ENCODE measurements at regions not wholly inside any gene's neighbourhood (a gene's known extent, or its start where the extent isn't known, plus 50 kb on each side); places are given as distances from the start of the nearest gene placed in this dataset.

GRCh38 chr6:43962458-43962857 lies 164.8 kb downstream of the MRPL14 start (continued):
- TF ChIP-seq REST (IDR thresholded peaks at IDR 0.05; ENCODE audit: borderline replicate concordance) (peak; percentile 36), REST (CRISPR knock-in tag; IDR thresholded peaks at IDR 0.05; ENCODE audit: low read depth) (no peak), CHCHD3 (CRISPR knock-in tag; IDR thresholded peaks at IDR 0.05) (no peak), HDAC6 (IDR thresholded peaks at IDR 0.05; ENCODE audit: low read depth, low read length) (no peak), HDAC3 (IDR thresholded peaks at IDR 0.05; ENCODE audit: borderline replicate concordance, partially characterized antibody) (no peak), NFYB (IDR thresholded peaks at IDR 0.05; ENCODE audit: extremely low read depth, insufficient read length) (no peak), LEF1 (IDR thresholded peaks at IDR 0.05) (no peak; the same call in 1 of the 2 replicates), RBM14 (IDR thresholded peaks at IDR 0.05; ENCODE audit: borderline replicate concordance, insufficient read depth, low read depth, low read length) (no peak), XRCC4 (IDR thresholded peaks at IDR 0.05; ENCODE audit: extremely low read depth, insufficient read depth, insufficient read length) (no peak), ZBTB34 (CRISPR knock-in tag; IDR thresholded peaks at IDR 0.05) (0 out of 2 replicates have a peak, but pooled peaks have one; percentile 44), ZNF253 (CRISPR knock-in tag; conservative IDR thresholded peaks at IDR 0.05) (no peak), MEF2D (tag; conservative IDR thresholded peaks at IDR 0.05; ENCODE audit: low read depth) (no peak), ZNF184 (CRISPR knock-in tag; IDR thresholded peaks at IDR 0.05) (no peak), CREBBP (IDR thresholded peaks at IDR 0.05; ENCODE audit: low read depth, low read length) (no peak), CEBPZ (IDR thresholded peaks at IDR 0.05; ENCODE audit: borderline replicate concordance, low read depth, low read length) (no peak), RAD51 (IDR thresholded peaks at IDR 0.05; ENCODE audit: borderline replicate concordance, low read depth) (peak; percentile 93)

Data from K562 (cell line).